SK-N-SH treated with all-trans-retinoic acid at 6 μM for 48 hours (cell line): ENCODE measurements at regions not wholly inside any gene's neighbourhood (a gene's known extent, or its start where the extent isn't known, plus 50 kb on each side); places are given as distances from the start of the nearest gene placed in this dataset.

ENCODE experiments used
- ZFP30 ChIP-seq: fragments of 450-650 bp; formaldehyde crosslinking; IDR thresholded peaks from 2 replicates; pipeline ENCODE4 v1.5.0; 2022; ENCODE audit warnings: mild to moderate bottlenecking, moderate library complexity
- TF ChIP-seq, protein P1 (sequence below): fragments of 250-450 bp; sonication (Bioruptor Pico); IDR thresholded peaks from 2 replicates; pipeline ENCODE4 v1.8.0; 2020; ENCODE audit warnings: mild to moderate bottlenecking, moderate library complexity, borderline replicate concordance

DNA sequence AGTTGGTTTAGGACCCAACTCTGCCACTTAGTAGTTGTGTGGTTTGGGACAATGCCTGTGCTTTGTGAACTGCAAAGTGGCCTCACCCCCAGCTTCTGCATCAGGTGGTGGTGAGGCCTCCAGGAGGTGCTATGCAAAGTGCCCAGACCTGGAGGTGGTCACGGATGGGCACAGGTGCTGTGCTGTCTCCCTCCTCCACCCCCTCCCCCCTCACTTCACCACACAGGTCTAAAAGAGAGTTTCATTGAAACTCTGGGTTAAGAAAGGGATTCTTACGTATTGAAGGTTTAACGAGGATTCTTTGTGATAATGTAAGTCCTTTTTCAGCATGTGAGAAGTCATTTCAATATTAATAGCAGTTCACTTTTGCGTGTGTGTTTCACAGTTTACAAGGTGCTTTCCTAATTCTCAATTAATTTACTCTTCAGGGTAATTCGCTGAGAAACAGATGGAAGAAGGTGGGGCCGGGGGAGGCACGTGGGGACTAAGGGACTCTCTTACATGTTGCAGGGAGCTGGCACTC is 369.9 kb downstream of the LPIN1 start:
- no peak for TF ChIP-seq ZFP30 (CRISPR knock-in tag)
- TF ChIP-seq, protein P1, sequence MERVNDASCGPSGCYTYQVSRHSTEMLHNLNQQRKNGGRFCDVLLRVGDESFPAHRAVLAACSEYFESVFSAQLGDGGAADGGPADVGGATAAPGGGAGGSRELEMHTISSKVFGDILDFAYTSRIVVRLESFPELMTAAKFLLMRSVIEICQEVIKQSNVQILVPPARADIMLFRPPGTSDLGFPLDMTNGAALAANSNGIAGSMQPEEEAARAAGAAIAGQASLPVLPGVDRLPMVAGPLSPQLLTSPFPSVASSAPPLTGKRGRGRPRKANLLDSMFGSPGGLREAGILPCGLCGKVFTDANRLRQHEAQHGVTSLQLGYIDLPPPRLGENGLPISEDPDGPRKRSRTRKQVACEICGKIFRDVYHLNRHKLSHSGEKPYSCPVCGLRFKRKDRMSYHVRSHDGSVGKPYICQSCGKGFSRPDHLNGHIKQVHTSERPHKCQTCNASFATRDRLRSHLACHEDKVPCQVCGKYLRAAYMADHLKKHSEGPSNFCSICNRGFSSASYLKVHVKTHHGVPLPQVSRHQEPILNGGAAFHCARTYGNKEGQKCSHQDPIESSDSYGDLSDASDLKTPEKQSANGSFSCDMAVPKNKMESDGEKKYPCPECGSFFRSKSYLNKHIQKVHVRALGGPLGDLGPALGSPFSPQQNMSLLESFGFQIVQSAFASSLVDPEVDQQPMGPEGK (CRISPR knock-in tag) = no peak
